ENCODE measurements at regions not wholly inside any gene's neighbourhood (a gene's known extent, or its start where the extent isn't known, plus 50 kb on each side); places are given as distances from the start of the nearest gene placed in this dataset.

GRCh38 chr7:85480666-85481065, 293.8 kb upstream of the SEMA3D start:
- Histone ChIP-seq H3K27me3 (replicated peaks; ENCODE audit: control insufficient read depth, insufficient read depth, low read length) (no peaks in the 10 kb centered on the region), H3K36me3 (ENCODE audit: control insufficient read depth, insufficient read depth, low read length) (no peaks in the 10 kb centered on the region), H3K4me1 (no peaks in the 10 kb centered on the region), H3K4me3 (ENCODE audit: low read depth, low read length) (no peak overlapping the region), H3K9me3 (no peaks in the 10 kb centered on the region)
- ChIA-PET POLR2A (no interaction called here), CTCF (no interaction called here)
- intact Hi-C loops (cut with micrococcal nuclease; ENCODE audit: unreplicated experiment), result no loop called here
- no peaks in the 10 kb centered on the region for H3K9me3 Mint-ChIP-seq (ENCODE audit: unreplicated experiment)
- no peak overlapping the region for H3K4me3 Mint-ChIP-seq (ENCODE audit: unreplicated experiment)
- DNase-seq, result no peak
- TF ChIP-seq CTCF (IDR thresholded peaks at IDR 0.05; ENCODE audit: insufficient read depth in 1 of 2, low read depth in 1 of 2, low read length in 1 of 2, severe bottlenecking in 1 of 2, unreplicated experiment in 1 of 2), result no peak
- no TSS peak for BruUV-seq (replicated peaks)
- H3K27me3 Mint-ChIP-seq (ENCODE audit: insufficient read depth, unreplicated experiment), result no peaks in the 10 kb centered on the region
- no peaks in the 10 kb centered on the region for H3K36me3 Mint-ChIP-seq (ENCODE audit: insufficient read depth, unreplicated experiment)
- no peak overlapping the region for H3K27ac Mint-ChIP-seq (ENCODE audit: unreplicated experiment)
- no peaks in the 10 kb centered on the region for H3K4me1 Mint-ChIP-seq (ENCODE audit: low read depth, unreplicated experiment)

GRCh38 chr7:85479918-85480643, 293.2 kb upstream of the SEMA3D start:
- BruUV-seq (replicated peaks), result no TSS peak
- Mint-ChIP-seq H3K27me3 (ENCODE audit: insufficient read depth, unreplicated experiment) (no peaks in the 10 kb centered on the region), H3K9me3 (ENCODE audit: unreplicated experiment) (no peaks in the 10 kb centered on the region), H3K36me3 (ENCODE audit: insufficient read depth, unreplicated experiment) (no peaks in the 10 kb centered on the region), H3K27ac (ENCODE audit: unreplicated experiment) (no peak overlapping the region), H3K4me1 (ENCODE audit: low read depth, unreplicated experiment) (no peaks in the 10 kb centered on the region), H3K4me3 (ENCODE audit: unreplicated experiment) (no peak overlapping the region)
- TF ChIP-seq CTCF (IDR thresholded peaks at IDR 0.05; ENCODE audit: insufficient read depth in 1 of 2, low read depth in 1 of 2, low read length in 1 of 2, severe bottlenecking in 1 of 2, unreplicated experiment in 1 of 2), result no peak
- H3K9me3 ChIP-seq, result no peaks in the 10 kb centered on the region
- ChIA-PET POLR2A (no interaction called here), CTCF (no interaction called here)
- intact Hi-C loops (cut with micrococcal nuclease; ENCODE audit: unreplicated experiment), result no loop called here
- no peak overlapping the region for H3K4me3 ChIP-seq (ENCODE audit: low read depth, low read length)
- H3K4me1 ChIP-seq, result no peaks in the 10 kb centered on the region
- no peaks in the 10 kb centered on the region for H3K36me3 ChIP-seq (ENCODE audit: control insufficient read depth, insufficient read depth, low read length)
- no peaks in the 10 kb centered on the region for H3K27me3 ChIP-seq (replicated peaks; ENCODE audit: control insufficient read depth, insufficient read depth, low read length)
- no peak for DNase-seq

GRCh38 chr7:85478530-85478929, 291.7 kb upstream of the SEMA3D start:
- Histone ChIP-seq H3K27me3 (replicated peaks; ENCODE audit: control insufficient read depth, insufficient read depth, low read length) (no peaks in the 10 kb centered on the region), H3K36me3 (ENCODE audit: control insufficient read depth, insufficient read depth, low read length) (no peaks in the 10 kb centered on the region), H3K4me3 (ENCODE audit: low read depth, low read length) (no peak overlapping the region), H3K9me3 (no peaks in the 10 kb centered on the region), H3K4me1 (no peaks in the 10 kb centered on the region)
- no peaks in the 10 kb centered on the region for H3K9me3 Mint-ChIP-seq (ENCODE audit: unreplicated experiment)
- CTCF ChIA-PET, result no interaction called here
- POLR2A ChIA-PET, result no interaction called here
- intact Hi-C loops (cut with micrococcal nuclease; ENCODE audit: unreplicated experiment), result no loop called here
- H3K4me3 Mint-ChIP-seq (ENCODE audit: unreplicated experiment), result no peak overlapping the region
- no peak for TF ChIP-seq CTCF (IDR thresholded peaks at IDR 0.05; ENCODE audit: insufficient read depth in 1 of 2, low read depth in 1 of 2, low read length in 1 of 2, severe bottlenecking in 1 of 2, unreplicated experiment in 1 of 2)
- DNase-seq, result no peak
- no peaks in the 10 kb centered on the region for H3K27me3 Mint-ChIP-seq (ENCODE audit: insufficient read depth, unreplicated experiment)
- no peaks in the 10 kb centered on the region for H3K4me1 Mint-ChIP-seq (ENCODE audit: low read depth, unreplicated experiment)
- BruUV-seq (replicated peaks), result no TSS peak
- no peak overlapping the region for H3K27ac Mint-ChIP-seq (ENCODE audit: unreplicated experiment)
- H3K36me3 Mint-ChIP-seq (ENCODE audit: insufficient read depth, unreplicated experiment), result no peaks in the 10 kb centered on the region

Measured in Caco-2 (cell line).